ENCODE measurements at regions not wholly inside any gene's neighbourhood (a gene's known extent, or its start where the extent isn't known, plus 50 kb on each side); places are given as distances from the start of the nearest gene placed in this dataset.
A peak's percentile ranks its signal among the peaks of the same experiment; 100 is the strongest.

DNA sequence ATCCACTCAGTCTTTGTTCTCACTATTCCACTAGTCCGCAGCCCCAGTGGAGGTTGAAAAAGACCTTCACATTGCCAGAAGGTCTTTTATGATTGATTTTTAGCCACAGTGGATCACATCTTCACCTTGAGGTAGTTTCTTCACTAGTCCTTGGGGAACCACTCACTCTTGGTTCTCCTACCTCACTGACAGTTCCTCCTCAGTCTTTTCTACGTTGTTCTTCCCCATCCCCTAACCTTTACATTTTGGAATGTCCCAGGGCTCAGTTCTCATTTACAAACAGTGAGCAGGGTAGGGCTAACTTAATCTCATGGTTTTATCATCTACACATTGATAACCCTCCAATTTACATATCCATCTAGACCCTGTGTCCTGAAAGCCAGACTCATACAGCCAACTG lies 316.4 kb upstream of the SORL1-AS1 start:
- no peak for ATAC-seq
- DNase-seq (ENCODE audit: low spot score in 2 of 2), result no peak
- no peaks in the 10 kb centered on the region for H3K36me3 Mint-ChIP-seq
- H3K9me3 Mint-ChIP-seq, result no peaks in the 10 kb centered on the region
- H3K27ac Mint-ChIP-seq, result no peak overlapping the region

DNA sequence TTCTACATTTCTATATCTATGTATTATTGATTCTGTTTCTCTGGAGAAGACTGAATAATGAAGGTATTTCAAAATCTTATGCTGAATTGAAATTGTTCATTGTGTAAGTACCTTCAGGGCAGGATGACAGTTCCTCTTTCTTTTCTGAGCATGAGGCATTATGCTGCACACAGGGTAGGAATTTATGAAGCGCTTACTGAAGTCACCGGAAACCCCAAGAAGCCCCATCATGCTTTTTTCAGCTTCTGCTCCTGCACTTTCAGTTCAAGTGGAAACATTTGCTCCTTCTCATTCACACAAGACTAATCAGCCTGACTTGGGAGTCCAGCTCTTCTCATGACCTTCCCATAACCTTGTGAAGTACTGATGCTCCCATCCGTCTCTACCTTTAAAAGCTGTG lies 314.7 kb upstream of the SORL1-AS1 start:
- DNase-seq (ENCODE audit: low spot score in 2 of 2) (no peak), ATAC-seq (peak in 1 of 2 donors; percentile 78)
- Mint-ChIP-seq H3K27ac (no peak overlapping the region), H3K9me3 (no peaks in the 10 kb centered on the region), H3K36me3 (no peaks in the 10 kb centered on the region)

DNA sequence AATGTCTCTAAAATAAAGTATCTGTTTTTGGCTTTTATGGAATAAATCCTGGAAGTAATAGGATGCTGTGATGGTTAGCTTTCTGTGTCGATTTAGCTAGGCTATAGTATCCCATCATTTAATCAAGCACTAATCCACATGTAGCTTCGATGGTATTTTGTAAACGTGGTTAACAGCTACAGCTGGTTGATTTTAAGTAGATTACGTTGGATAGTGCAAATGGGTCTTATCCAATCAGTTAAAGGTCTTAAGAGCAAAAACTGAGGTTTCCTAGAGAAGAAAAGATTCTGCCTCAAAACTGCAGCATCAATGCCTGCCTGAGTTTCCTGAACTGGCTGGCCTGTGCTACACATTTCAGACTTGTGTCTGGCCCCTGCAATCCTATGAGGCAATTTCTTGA lies 314.2 kb upstream of the SORL1-AS1 start:
- H3K36me3 Mint-ChIP-seq, result no peaks in the 10 kb centered on the region
- DNase-seq (ENCODE audit: low spot score in 2 of 2), result no peak
- H3K9me3 Mint-ChIP-seq, result no peaks in the 10 kb centered on the region
- no peak for ATAC-seq
- H3K27ac Mint-ChIP-seq, result no peak overlapping the region

DNA sequence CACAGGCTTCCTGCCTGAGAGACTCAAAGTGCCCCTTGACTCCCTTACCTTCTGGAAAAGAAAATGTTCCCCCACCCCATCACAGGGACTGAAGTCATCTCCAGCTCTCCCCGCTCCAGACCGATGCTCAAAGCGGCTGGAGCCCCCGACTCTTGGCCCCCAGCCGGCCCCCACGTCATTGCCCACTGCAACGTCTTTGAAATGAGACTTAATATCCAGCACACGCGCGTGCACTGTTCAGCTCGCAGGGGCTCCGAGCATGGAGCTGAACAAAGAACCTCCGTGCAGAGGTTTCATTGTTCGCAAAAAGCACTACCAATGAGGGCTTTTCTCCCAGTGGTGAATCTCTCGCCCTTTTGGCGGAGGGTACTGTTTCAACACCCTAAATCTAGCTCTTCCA lies 313.4 kb upstream of the SORL1-AS1 start:
- ATAC-seq, result no peak
- Mint-ChIP-seq H3K9me3 (no peaks in the 10 kb centered on the region), H3K36me3 (no peaks in the 10 kb centered on the region), H3K27ac (no peak overlapping the region)
- no peak for DNase-seq (ENCODE audit: low spot score in 2 of 2)

DNA sequence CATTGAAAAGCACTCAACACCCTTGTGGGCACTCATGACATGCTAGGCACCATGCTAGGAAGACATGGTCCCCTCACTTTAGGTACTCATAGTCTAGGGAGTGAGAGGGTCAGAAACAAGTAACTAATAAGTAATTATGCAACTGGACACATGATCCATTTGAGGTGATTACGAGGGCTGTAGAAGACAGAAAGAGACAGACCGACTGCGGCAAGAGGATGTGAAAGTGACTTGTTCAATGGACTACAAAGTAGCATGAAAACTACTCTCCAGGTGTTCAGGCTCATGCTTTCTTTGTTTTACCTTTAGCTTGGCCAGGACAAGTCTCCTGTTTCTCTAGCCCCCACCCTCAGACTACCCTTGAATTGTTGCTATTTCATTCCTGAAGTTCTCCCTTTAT lies 310.8 kb upstream of the SORL1-AS1 start:
- H3K36me3 Mint-ChIP-seq, result no peaks in the 10 kb centered on the region
- no peak for ATAC-seq

DNA sequence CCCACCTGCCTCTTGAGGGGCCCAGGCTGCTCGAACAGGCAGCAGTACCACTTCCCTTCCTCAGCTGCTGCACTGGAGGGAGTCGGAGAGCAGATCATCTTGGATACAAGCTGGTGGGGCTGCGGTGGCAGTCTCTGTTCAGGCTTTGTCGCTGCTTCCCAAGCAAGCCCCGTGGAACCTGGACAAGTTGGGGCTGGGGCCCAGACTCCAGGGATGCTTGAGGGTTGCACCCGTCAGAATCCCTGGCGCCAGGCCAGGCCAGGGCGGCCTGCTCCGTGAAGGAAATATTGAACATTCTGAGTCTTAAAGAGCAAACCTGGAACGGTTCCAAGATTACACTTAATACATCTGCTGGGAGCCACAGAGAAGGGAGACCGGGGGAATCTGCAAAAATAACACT lies 310.1 kb upstream of the SORL1-AS1 start:
- H3K27ac Mint-ChIP-seq, result no peak overlapping the region
- ATAC-seq (no peak), DNase-seq (ENCODE audit: low spot score in 2 of 2) (no peak)
- H3K36me3 Mint-ChIP-seq, result no peaks in the 10 kb centered on the region
- no peaks in the 10 kb centered on the region for H3K9me3 Mint-ChIP-seq

More for the DNA sequence above, 310.8 kb upstream of the SORL1-AS1 start:
- DNase-seq (ENCODE audit: low spot score in 2 of 2), result no peak
- H3K9me3 Mint-ChIP-seq, result no peaks in the 10 kb centered on the region
- H3K27ac Mint-ChIP-seq, result no peak overlapping the region

DNA sequence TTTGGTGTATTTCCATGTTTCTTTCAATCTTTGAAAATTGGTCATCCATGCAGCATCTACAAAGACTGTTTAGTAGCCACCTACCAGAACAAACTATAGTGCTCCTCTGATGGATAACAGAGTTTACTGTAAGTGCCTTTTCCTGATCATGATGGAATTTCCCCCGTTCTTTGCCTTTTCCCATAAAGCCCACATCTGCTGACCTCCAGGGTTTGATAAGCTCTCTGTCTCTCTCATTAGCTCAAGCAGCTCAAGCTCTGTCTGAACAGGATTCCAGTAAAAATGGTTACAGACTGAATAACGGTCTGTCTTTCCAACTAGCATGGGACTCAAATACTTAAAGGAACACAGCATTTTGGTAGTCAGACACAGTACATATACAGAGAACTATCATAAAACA lies 308.4 kb upstream of the SORL1-AS1 start:
- H3K9me3 Mint-ChIP-seq, result no peaks in the 10 kb centered on the region
- no peak for ATAC-seq
- no peak overlapping the region for H3K27ac Mint-ChIP-seq
- no peaks in the 10 kb centered on the region for H3K36me3 Mint-ChIP-seq
- DNase-seq (ENCODE audit: low spot score in 2 of 2), result no peak

DNA sequence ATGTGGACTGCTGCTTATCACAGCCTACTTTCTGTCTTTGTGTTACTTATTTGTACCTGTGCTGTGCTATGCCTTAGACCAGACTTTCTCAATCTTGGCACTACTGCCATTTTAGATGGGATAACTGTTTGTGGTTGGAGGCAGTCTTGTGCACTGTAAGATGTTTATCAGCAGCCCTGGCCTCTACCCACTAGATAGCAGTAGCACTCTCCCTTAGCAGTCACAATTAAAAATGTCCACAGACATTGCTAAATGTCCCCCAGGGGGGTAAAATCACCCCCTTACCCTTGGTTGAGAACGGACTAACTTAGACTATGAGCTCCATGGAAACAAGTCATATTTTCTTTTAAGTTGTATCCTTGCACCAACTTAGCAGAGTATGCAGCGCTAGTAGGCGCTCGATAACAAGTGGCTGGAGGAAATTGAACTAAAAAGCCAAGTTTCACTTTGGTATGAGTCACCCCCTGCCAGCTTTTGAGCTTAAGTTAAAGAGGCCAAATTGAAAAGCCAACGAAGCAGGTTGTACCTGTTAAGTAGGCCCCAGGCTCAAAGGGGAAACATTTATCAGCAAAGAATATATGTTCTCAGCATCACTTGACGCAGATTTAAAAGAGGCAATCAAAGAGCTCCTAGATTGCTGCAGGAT lies 304.8 kb upstream of the SORL1-AS1 start:
- no peak for DNase-seq (ENCODE audit: low spot score in 2 of 2)
- H3K36me3 Mint-ChIP-seq, result no peaks in the 10 kb centered on the region
- no peak overlapping the region for H3K27ac Mint-ChIP-seq
- ATAC-seq, result peak in 1 of 2 donors; percentile 20
- H3K9me3 Mint-ChIP-seq, result no peaks in the 10 kb centered on the region

DNA sequence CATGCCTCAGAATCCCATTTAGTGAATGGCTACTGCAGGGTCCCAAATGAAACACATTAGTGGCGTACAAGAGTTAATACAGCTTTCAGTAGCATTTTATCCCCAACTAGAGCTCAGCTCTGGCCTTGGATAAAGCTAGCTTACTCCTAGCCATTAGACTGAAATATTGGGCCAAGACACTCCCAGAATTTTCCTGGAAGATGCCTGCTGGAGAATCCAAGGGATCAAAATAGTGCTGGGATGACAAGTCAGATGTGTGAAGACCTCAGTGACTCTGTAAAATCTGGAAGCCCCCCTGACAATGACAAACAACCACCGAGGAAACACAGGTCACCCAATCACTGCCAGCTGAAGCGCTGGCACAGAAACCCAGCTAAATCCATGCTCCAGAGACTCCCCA lies 303.1 kb upstream of the SORL1-AS1 start:
- H3K36me3 Mint-ChIP-seq, result no peaks in the 10 kb centered on the region
- DNase-seq (ENCODE audit: low spot score in 2 of 2), result no peak
- ATAC-seq, result no peak
- no peak overlapping the region for H3K27ac Mint-ChIP-seq
- H3K9me3 Mint-ChIP-seq, result no peaks in the 10 kb centered on the region

DNA sequence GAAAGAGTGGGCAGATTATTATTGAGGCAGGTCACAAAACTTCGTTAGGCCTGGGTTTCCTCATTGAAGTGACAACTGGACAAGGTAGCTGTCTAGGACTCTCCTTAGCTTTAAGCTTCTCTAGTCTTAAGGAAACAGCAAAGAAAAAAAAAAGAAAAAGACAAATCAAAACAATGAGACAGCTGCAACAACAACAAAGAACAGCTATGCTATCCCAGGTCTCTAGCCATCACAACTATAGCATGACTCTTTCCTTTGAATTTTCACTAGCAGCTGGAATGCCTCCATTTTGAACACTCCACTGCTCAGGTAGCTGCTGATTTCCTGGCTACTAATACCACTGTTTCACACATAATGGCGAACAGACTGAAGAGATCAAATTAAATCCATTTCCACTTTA lies 302.4 kb upstream of the SORL1-AS1 start:
- H3K9me3 Mint-ChIP-seq, result no peaks in the 10 kb centered on the region
- ATAC-seq (no peak), DNase-seq (ENCODE audit: low spot score in 2 of 2) (no peak)
- no peak overlapping the region for H3K27ac Mint-ChIP-seq
- H3K36me3 Mint-ChIP-seq, result no peaks in the 10 kb centered on the region

DNA sequence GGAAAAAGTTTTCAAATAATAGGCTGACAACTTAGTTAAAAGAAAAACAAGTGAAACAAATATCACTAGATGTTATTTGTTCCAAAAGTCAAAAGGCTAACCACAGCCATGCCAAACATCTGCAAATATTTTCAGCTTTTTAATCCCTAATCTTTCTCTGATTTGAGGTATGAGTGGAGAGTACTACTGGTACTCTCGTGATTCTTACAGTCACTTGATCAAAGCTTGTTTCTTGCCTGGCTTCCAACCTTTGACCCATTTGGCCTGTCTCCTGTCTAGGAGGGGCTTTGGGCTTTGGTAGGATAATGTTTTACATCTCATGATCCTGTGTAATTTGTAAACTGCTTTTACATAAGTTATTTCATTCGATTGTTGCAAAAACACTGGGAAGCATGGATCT lies 301.8 kb upstream of the SORL1-AS1 start:
- DNase-seq (ENCODE audit: low spot score in 2 of 2), result no peak
- ATAC-seq, result no peak
- Mint-ChIP-seq H3K9me3 (no peaks in the 10 kb centered on the region), H3K36me3 (no peaks in the 10 kb centered on the region), H3K27ac (no peak overlapping the region)

DNA sequence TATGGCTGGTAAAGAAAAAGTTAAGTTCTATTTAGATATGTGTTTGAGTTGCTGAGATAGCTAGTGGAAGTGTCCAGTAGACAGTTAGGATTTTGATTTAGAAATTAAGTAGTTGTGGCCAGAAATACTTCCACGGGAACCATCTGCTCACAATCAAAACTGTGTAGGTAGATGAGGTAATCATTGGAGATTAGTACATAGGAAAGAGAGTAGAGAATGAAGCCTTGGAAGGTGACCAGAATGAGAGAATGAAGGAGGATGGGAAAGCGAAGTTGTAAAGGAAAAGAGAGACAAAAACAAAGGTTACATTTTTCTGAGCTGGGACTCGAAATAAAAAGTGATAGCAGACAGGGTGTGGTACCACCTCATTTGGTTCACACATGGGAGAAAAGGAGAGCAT lies 296.9 kb upstream of the SORL1-AS1 start:
- DNase-seq (ENCODE audit: low spot score in 2 of 2), result no peak
- no peak for ATAC-seq
- Mint-ChIP-seq H3K27ac (no peak overlapping the region), H3K36me3 (peaks cover 0 to 7% of the 10 kb centered on the region in 2 donors), H3K9me3 (no peaks in the 10 kb centered on the region)

DNA sequence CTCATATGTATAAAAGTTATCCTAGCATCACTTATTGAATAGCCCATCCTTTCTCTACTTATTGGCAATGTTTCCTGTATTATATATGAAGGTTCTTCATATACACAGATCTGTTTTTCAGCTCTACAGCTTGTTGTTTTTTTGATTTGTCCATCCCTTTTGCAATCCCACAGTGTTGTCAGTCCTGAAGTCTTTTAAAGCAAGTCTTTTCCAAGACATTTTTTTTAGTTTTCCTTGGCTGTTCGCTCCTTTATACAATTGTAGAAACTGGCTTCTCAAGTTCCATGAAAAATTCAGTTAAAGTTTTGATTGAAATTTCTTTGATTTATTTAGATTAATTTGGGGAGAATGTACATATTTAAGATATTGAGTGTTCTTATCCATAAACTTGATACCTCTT lies 295.3 kb upstream of the SORL1-AS1 start:
- peaks cover 7% of the 10 kb centered on the region in 2 donors for H3K36me3 Mint-ChIP-seq
- no peak overlapping the region for H3K27ac Mint-ChIP-seq
- ATAC-seq, result no peak
- no peak for DNase-seq (ENCODE audit: low spot score in 2 of 2)
- peaks cover 0 to 4% of the 10 kb centered on the region in 2 donors for H3K9me3 Mint-ChIP-seq

DNA sequence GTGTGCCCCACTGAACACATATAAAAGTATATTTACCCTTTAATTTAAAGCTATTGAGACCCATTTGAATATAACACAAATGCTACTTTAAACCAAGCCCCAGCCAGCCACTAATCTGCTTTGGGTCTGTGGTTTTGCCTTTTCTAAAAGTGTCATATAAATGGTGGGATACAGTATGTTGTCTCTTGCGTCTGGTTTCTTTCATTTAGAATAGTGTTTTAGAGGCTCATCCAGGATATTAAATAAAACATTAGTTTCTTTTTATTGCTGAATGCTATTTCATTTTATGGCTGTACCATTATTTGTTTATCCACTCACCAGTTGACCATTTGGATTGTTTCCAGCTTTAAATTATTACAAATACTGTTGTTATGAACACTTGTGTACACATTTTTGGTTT lies 290.5 kb upstream of the SORL1-AS1 start:
- DNase-seq (ENCODE audit: low spot score in 2 of 2) (no peak), ATAC-seq (no peak)
- peaks cover 7 to 11% of the 10 kb centered on the region in 2 donors for H3K36me3 Mint-ChIP-seq
- H3K27ac Mint-ChIP-seq, result no peak overlapping the region
- peaks cover 0 to 4% of the 10 kb centered on the region in 2 donors for H3K9me3 Mint-ChIP-seq

DNA sequence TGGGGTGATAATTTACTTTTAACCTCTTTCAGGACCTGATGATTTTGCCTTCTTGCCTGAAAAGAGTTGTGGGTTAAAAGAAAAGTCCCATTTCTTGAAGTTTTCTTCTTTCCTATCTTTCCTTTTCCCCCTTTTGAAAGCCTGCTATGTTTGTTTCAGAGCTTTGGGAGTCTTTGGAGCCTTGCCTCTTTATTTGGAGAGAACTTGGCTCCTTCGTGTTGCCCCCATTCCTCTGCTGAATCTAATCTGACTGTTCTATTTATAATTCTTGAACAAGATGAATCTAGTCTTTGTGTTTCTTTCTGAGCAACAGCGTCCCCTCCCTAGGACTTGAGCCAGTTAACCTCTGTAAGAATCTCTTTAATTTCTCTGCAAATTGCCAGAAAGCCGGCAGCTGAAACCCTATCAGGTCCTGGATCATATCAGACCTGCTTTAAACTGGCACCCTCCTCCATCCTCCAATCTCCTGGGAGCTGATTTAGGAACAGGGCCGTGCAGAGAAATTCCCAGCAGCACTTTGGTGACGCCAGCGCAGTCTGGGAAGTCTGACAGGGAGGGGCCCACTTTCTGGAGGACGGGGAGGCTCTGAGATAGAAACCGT lies 289.1 kb upstream of the SORL1-AS1 start:
- Mint-ChIP-seq H3K36me3 (peaks cover 7 to 11% of the 10 kb centered on the region in 2 donors), H3K27ac (no peak overlapping the region), H3K9me3 (peaks cover 0 to 4% of the 10 kb centered on the region in 2 donors)
- no peak for ATAC-seq
- DNase-seq (ENCODE audit: low spot score in 2 of 2), result no peak

DNA sequence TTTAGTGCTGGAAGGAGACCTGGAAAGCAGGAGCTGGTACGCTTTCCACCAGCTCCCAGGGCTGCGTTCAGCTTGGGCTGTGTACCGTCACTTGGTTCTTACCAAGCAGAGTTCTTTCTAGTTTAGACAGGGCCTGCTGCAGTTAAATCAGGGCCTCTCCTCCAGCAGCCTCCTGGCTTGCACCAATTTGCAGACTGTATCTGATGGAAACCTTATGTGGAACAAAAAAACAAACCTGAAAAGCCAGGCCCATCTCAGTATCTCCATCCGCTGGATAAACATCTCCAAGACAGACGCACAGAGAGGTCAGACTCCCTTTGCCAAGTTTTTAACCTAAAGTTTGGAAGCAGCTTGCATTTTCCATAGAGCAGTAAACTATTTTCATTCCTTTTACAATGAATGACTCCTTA lies 288.6 kb upstream of the SORL1-AS1 start:
- peaks cover 0 to 4% of the 10 kb centered on the region in 2 donors for H3K9me3 Mint-ChIP-seq
- ATAC-seq, result no peak
- H3K27ac Mint-ChIP-seq, result no peak overlapping the region
- no peak for DNase-seq (ENCODE audit: low spot score in 2 of 2)
- H3K36me3 Mint-ChIP-seq, result peaks cover 7 to 11% of the 10 kb centered on the region in 2 donors

DNA sequence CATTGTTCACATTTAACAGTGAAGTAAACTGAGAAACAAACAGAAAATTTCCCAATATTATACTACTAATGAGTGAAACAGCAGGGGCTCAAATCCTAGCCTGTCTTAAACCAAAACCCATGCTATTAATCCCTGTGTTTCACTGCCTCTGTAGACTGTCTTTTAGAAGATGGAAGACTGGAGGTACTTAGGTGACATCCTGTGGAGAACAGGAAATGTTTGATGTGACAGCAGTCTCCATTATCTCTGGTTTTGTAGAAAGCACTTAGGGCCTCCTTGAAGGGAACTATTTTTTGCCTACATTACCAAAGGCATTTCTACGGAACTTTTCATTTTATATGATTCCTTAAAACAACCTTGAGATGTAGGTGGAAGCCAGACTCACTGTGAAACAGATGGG lies 288.1 kb upstream of the SORL1-AS1 start:
- Mint-ChIP-seq H3K27ac (no peak overlapping the region), H3K9me3 (peaks cover 0 to 4% of the 10 kb centered on the region in 2 donors), H3K36me3 (peaks cover 7 to 11% of the 10 kb centered on the region in 2 donors)
- DNase-seq (ENCODE audit: low spot score in 2 of 2) (no peak), ATAC-seq (no peak)

DNA sequence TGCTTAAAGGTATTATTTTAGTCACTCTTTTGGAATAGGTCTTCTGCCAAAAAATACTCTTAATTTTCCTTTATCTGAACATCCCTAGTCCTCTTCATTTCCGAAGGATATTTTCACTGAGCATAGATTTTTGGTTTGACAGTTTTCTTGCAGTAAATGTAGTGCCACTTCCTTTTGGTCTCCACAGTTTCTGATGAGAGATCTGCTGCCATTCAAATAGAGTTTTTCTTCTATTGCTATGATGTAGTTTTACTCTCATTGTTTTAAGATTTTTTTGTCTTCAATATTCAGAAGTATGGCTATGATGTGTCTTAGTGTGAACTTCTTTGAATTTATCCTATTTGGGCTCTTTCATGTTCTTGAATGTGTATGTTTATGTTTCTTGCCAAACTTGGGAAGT lies 281.1 kb upstream of the SORL1-AS1 start:
- H3K36me3 Mint-ChIP-seq, result peaks cover 0 to 5% of the 10 kb centered on the region in 2 donors
- no peak for DNase-seq (ENCODE audit: low spot score in 2 of 2)

More for the DNA sequence above, 281.1 kb upstream of the SORL1-AS1 start:
- Mint-ChIP-seq H3K27ac (no peak overlapping the region), H3K9me3 (no peaks in the 10 kb centered on the region)
- no peak for ATAC-seq
